ENCODE measurements at regions not wholly inside any gene's neighbourhood (a gene's known extent, or its start where the extent isn't known, plus 50 kb on each side); places are given as distances from the start of the nearest gene placed in this dataset.

DNA sequence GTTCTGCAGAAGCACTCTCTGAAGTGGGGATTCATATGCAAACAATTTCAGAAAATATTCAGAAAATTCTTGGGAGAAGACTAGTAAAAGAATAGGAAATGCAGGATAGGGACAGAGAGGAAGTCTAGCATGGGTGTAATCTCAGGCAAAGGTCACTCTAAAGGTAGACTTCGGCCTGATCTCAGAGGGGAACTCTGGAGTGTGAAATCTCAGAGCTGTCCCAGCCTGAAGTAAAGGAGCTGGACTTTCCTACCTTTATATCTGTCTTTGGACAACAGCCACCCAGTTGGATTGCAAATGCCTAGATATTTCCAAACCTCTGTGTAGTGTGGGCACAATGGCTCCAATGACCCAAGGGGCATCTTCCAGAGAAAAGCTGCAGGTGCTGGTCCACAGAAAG is 379.8 kb downstream of the GPATCH2 start:
- TF ChIP-seq, protein P1, sequence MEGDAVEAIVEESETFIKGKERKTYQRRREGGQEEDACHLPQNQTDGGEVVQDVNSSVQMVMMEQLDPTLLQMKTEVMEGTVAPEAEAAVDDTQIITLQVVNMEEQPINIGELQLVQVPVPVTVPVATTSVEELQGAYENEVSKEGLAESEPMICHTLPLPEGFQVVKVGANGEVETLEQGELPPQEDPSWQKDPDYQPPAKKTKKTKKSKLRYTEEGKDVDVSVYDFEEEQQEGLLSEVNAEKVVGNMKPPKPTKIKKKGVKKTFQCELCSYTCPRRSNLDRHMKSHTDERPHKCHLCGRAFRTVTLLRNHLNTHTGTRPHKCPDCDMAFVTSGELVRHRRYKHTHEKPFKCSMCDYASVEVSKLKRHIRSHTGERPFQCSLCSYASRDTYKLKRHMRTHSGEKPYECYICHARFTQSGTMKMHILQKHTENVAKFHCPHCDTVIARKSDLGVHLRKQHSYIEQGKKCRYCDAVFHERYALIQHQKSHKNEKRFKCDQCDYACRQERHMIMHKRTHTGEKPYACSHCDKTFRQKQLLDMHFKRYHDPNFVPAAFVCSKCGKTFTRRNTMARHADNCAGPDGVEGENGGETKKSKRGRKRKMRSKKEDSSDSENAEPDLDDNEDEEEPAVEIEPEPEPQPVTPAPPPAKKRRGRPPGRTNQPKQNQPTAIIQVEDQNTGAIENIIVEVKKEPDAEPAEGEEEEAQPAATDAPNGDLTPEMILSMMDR (IDR thresholded peaks at IDR 0.05) = no peak
- no peak for TF ChIP-seq POLR2A (IDR thresholded peaks at IDR 0.05)
